ENCODE measurements at regions not wholly inside any gene's neighbourhood (a gene's known extent, or its start where the extent isn't known, plus 50 kb on each side); places are given as distances from the start of the nearest gene placed in this dataset.

GRCh38 chr18:43606795-43607194 is 329.5 kb upstream of the SYT4 start:
- ChIA-PET POLR2A (no interaction called here), CTCF (interaction anchor here (0.6 to 1.9 kb wide), 5 partner anchors 9 to 84 kb away, joined by 3 to 7 read pairs (median 5); no protein-coding TSS in a partner anchor)
- H3K9me3 Mint-ChIP-seq (ENCODE audit: unreplicated experiment) = peaks cover 25% of the 10 kb centered on the region
- peaks cover 35% of the 10 kb centered on the region for H3K27me3 Mint-ChIP-seq (ENCODE audit: insufficient read depth, unreplicated experiment)
- no peaks in the 10 kb centered on the region for H3K36me3 Mint-ChIP-seq (ENCODE audit: insufficient read depth, unreplicated experiment)
- no peaks in the 10 kb centered on the region for H3K4me1 Mint-ChIP-seq (ENCODE audit: insufficient read depth, unreplicated experiment)
- no TSS peak for BruUV-seq (replicated peaks)
- H3K4me3 Mint-ChIP-seq (ENCODE audit: unreplicated experiment) = no peak overlapping the region
- intact Hi-C loops (cut with micrococcal nuclease) = no loop called here
- TF ChIP-seq, protein P1, sequence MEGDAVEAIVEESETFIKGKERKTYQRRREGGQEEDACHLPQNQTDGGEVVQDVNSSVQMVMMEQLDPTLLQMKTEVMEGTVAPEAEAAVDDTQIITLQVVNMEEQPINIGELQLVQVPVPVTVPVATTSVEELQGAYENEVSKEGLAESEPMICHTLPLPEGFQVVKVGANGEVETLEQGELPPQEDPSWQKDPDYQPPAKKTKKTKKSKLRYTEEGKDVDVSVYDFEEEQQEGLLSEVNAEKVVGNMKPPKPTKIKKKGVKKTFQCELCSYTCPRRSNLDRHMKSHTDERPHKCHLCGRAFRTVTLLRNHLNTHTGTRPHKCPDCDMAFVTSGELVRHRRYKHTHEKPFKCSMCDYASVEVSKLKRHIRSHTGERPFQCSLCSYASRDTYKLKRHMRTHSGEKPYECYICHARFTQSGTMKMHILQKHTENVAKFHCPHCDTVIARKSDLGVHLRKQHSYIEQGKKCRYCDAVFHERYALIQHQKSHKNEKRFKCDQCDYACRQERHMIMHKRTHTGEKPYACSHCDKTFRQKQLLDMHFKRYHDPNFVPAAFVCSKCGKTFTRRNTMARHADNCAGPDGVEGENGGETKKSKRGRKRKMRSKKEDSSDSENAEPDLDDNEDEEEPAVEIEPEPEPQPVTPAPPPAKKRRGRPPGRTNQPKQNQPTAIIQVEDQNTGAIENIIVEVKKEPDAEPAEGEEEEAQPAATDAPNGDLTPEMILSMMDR (IDR thresholded peaks at IDR 0.05; ENCODE audit: unreplicated experiment) = no peak
- no peak overlapping the region for H3K27ac Mint-ChIP-seq (ENCODE audit: low read depth, unreplicated experiment)
- DNase-seq (ENCODE audit: unreplicated experiment) = no peak

DNA sequence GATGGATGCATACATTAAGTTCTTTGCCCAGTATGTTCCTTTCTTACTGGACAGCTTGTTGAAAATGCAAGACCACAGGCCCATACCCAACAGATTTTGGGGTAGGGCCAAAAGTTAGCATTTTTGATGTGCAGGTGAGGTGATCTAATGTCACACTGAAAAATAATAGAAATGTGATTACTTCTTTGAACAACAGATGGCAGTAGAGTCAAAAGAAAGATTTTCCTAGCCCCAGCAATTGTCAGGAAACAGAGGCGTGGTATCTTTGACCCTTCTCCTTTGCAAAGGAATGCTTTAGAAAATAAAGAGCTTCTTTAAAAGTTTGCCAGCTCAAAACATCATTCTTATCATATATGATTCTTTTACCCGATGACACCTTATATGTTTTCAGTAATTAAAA is 343.6 kb upstream of the SYT4 start:
- POLR2A ChIA-PET = no interaction called here
- CTCF ChIA-PET = interaction anchor here (0.5 to 2.4 kb wide), 36 partner anchors 8 to 1764 kb away, joined by 3 to 13 read pairs (median 4); no protein-coding TSS in a partner anchor
- no peaks in the 10 kb centered on the region for H3K4me1 Mint-ChIP-seq (ENCODE audit: insufficient read depth, unreplicated experiment)
- no peaks in the 10 kb centered on the region for H3K9me3 Mint-ChIP-seq (ENCODE audit: unreplicated experiment)
- no peak overlapping the region for H3K27ac Mint-ChIP-seq (ENCODE audit: low read depth, unreplicated experiment)
- H3K4me3 Mint-ChIP-seq (ENCODE audit: unreplicated experiment) = no peak overlapping the region
- TF ChIP-seq, protein P1 (IDR thresholded peaks at IDR 0.05; ENCODE audit: unreplicated experiment) = peak; percentile 47
- no peaks in the 10 kb centered on the region for H3K36me3 Mint-ChIP-seq (ENCODE audit: insufficient read depth, unreplicated experiment)
- H3K27me3 Mint-ChIP-seq (ENCODE audit: insufficient read depth, unreplicated experiment) = peaks cover 34% of the 10 kb centered on the region
- DNase-seq (ENCODE audit: unreplicated experiment) = peak; percentile 54
- intact Hi-C loops (cut with micrococcal nuclease) = loop anchor here (1.0 to 5.0 kb wide), 5 partner anchors 476 to 1591 kb away; no protein-coding TSS in a partner anchor
- BruUV-seq (replicated peaks) = no TSS peak

DNA sequence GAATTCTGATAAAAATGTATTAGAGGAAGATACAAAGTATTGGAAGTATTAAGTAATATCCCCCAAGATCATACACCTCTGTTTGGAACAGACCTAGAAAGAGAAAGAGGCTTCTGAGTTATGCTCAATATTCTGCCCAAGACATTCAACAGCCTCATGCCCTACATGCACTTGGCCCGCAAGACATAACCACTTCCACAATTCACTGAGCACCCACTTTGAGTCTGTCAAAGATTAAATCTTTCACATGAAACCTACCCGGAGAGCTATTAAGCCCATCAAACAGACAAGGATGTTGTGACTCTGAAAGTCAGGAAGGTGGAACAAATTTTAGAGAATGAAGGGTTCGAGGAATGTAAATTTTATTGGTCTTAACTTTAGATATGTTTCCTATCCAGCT is 344.7 kb upstream of the SYT4 start:
- Mint-ChIP-seq H3K4me3 (ENCODE audit: unreplicated experiment) (no peak overlapping the region), H3K9me3 (ENCODE audit: unreplicated experiment) (no peaks in the 10 kb centered on the region), H3K27me3 (ENCODE audit: insufficient read depth, unreplicated experiment) (peaks cover 34% of the 10 kb centered on the region), H3K27ac (ENCODE audit: low read depth, unreplicated experiment) (no peak overlapping the region), H3K36me3 (ENCODE audit: insufficient read depth, unreplicated experiment) (no peaks in the 10 kb centered on the region), H3K4me1 (ENCODE audit: insufficient read depth, unreplicated experiment) (no peaks in the 10 kb centered on the region)
- TF ChIP-seq, protein P1 (IDR thresholded peaks at IDR 0.05; ENCODE audit: unreplicated experiment) = no peak
- DNase-seq (ENCODE audit: unreplicated experiment) = no peak
- BruUV-seq (replicated peaks) = no TSS peak
- ChIA-PET POLR2A (interaction anchor here (0.6 kb wide), 1 partner anchor 14 kb away, joined by 3 read pairs; no protein-coding TSS in a partner anchor), CTCF (interaction anchor here (0.8 to 2.4 kb wide), 13 partner anchors 9 to 1763 kb away, joined by 3 to 13 read pairs (median 4); no protein-coding TSS in a partner anchor)
- intact Hi-C loops (cut with micrococcal nuclease) = loop anchor here (2.0 to 5.0 kb wide), 4 partner anchors 475 to 1590 kb away; no protein-coding TSS in a partner anchor

DNA sequence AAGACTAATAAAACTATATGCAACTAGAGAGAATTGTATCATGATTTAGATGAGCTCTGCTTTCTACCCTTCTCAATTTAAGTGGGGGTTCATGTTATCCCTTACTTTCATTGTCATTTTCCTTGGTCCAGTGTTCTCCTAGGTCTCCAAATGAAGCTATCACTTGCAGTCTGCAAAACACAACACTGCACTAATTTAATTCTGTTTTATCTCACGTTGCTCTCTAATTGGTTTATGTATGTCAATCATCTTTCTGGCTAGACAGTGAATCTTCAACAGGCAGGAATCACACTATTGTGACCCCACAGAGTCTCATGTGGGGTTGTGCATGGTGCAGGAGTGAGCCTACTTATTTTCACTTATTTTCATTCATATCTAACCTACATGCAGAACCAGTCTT is 348.3 kb upstream of the SYT4 start:
- Mint-ChIP-seq H3K27ac (ENCODE audit: low read depth, unreplicated experiment) (no peak overlapping the region), H3K27me3 (ENCODE audit: insufficient read depth, unreplicated experiment) (peaks cover 34% of the 10 kb centered on the region), H3K36me3 (ENCODE audit: insufficient read depth, unreplicated experiment) (no peaks in the 10 kb centered on the region), H3K4me3 (ENCODE audit: unreplicated experiment) (no peak overlapping the region), H3K9me3 (ENCODE audit: unreplicated experiment) (no peaks in the 10 kb centered on the region), H3K4me1 (ENCODE audit: insufficient read depth, unreplicated experiment) (no peaks in the 10 kb centered on the region)
- ChIA-PET CTCF (no interaction called here), POLR2A (no interaction called here)
- TF ChIP-seq, protein P1 (IDR thresholded peaks at IDR 0.05; ENCODE audit: unreplicated experiment) = no peak
- BruUV-seq (replicated peaks) = no TSS peak
- intact Hi-C loops (cut with micrococcal nuclease) = no loop called here
- no peak for DNase-seq (ENCODE audit: unreplicated experiment)
